PFSK-1 (cell line): ENCODE measurements at regions not wholly inside any gene's neighbourhood (a gene's known extent, or its start where the extent isn't known, plus 50 kb on each side); places are given as distances from the start of the nearest gene placed in this dataset.

ENCODE experiments used
- FOXP2 ChIP-seq: optimal IDR thresholded peaks from 2 replicates; pipeline ENCODE3; 2011; ENCODE audit warnings: borderline replicate concordance, control low read depth, inconsistent platforms; ENCODE audit not compliant: insufficient read depth; ENCODE audit errors: extremely low read length, extremely low read depth
- POLR2AphosphoS5 ChIP-seq: IDR thresholded peaks from 2 replicates; pipeline ENCODE4 v1.6.1; 2012; ENCODE audit warnings: low read depth, mild to moderate bottlenecking, control low read depth, low read length, moderate library complexity
- SIN3A ChIP-seq: IDR thresholded peaks from 2 replicates; pipeline ENCODE4 v1.6.1; 2012; ENCODE audit warnings: mild to moderate bottlenecking, low read length, moderate library complexity, borderline replicate concordance; ENCODE audit not compliant: insufficient read depth
- TAF1 ChIP-seq: IDR thresholded peaks from 2 replicates; pipeline ENCODE4 v1.6.1; 2012; ENCODE audit warnings: low read length, control low read depth, borderline replicate concordance; ENCODE audit not compliant: insufficient read depth
- TF ChIP-seq, protein P1 (sequence below), 2 experiments: IDR thresholded peaks; 2 replicates each; pipeline versions ENCODE4 v1.6.1 to v1.8.0; 2011 to 2012; ENCODE audit warnings: low read depth in 2 of 2, low read length in 2 of 2, control low read depth in 1 of 2, inconsistent platforms in 1 of 2, mild to moderate bottlenecking in 1 of 2, moderate library complexity in 1 of 2; ENCODE audit not compliant: insufficient read depth in 1 of 2

DNA sequence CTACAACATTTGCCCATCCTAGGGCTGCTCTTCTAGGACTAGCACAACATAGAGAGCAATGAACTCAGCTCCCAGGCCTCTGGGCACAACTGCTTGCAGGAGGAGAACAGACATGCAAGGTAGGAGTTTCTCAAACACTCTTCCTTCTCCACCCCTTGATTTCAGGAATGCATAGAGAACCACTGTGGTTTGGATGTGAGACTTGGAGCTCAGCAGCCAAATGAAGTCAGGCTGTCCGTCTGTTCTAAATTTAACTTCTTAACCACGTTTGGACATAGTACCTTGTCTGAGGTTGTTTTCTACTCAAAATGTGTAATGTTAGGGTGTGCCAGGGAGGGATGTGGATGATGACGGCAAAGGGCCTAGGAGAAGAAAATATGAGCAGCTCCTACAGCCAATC is 515.1 kb upstream of the TNC start:
- TF ChIP-seq, protein P1, sequence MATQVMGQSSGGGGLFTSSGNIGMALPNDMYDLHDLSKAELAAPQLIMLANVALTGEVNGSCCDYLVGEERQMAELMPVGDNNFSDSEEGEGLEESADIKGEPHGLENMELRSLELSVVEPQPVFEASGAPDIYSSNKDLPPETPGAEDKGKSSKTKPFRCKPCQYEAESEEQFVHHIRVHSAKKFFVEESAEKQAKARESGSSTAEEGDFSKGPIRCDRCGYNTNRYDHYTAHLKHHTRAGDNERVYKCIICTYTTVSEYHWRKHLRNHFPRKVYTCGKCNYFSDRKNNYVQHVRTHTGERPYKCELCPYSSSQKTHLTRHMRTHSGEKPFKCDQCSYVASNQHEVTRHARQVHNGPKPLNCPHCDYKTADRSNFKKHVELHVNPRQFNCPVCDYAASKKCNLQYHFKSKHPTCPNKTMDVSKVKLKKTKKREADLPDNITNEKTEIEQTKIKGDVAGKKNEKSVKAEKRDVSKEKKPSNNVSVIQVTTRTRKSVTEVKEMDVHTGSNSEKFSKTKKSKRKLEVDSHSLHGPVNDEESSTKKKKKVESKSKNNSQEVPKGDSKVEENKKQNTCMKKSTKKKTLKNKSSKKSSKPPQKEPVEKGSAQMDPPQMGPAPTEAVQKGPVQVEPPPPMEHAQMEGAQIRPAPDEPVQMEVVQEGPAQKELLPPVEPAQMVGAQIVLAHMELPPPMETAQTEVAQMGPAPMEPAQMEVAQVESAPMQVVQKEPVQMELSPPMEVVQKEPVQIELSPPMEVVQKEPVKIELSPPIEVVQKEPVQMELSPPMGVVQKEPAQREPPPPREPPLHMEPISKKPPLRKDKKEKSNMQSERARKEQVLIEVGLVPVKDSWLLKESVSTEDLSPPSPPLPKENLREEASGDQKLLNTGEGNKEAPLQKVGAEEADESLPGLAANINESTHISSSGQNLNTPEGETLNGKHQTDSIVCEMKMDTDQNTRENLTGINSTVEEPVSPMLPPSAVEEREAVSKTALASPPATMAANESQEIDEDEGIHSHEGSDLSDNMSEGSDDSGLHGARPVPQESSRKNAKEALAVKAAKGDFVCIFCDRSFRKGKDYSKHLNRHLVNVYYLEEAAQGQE (IDR thresholded peaks at IDR 0.05; ENCODE audit: insufficient read depth in 1 of 2, low read depth in 2 of 2, low read length in 2 of 2): no peak
- no peak for TF ChIP-seq POLR2AphosphoS5
- no peak for TF ChIP-seq TAF1
- no peak for TF ChIP-seq FOXP2
- no peak for TF ChIP-seq SIN3A
